ENCODE measurements at regions not wholly inside any gene's neighbourhood (a gene's known extent, or its start where the extent isn't known, plus 50 kb on each side); places are given as distances from the start of the nearest gene placed in this dataset.

DNA sequence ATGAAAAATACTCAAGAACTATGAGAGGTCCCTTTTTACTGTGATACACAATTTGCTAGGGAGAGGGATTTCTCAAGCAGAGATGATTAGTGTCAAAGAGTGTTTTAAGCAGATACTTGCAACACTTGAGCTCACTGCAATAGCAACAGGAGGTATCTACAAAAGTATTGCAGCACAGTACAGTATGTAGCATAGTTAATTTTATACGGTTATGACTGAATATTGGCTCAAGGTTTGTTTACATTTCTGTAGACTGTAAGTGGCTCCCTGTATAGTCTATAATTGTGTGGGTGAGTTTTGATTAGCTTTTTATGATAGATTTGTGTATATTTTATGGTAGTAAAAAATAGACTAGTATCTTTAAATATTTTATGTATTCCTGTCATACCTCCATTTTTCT lies 1177.2 kb downstream of the TECRL start:
- FAIRE-seq (no peak), DNase-seq (ENCODE audit: low read depth, low spot score) (no peak), ATAC-seq (no peak)
- ChIA-PET SMC1A (ENCODE audit: uncharacterized antibody, unreplicated experiment) (no interaction called here), CTCF (no interaction called here), POLR2A (no interaction called here), RAD21 (ENCODE audit: unreplicated experiment) (no interaction called here)
- no peaks in the 10 kb centered on the region for H4K20me1 ChIP-seq (ENCODE audit: control insufficient read depth, insufficient read depth)
- no TSS peak for BruUV-seq (replicated peaks)
- H3K27me3 ChIP-seq (replicated peaks in 1 of 2; ENCODE audit: control insufficient read depth in 2 of 2, insufficient read depth in 2 of 2, low read length in 1 of 2) = no peaks in the 10 kb centered on the region
- H2AFZ ChIP-seq (ENCODE audit: control insufficient read depth, low read depth, low read length) = no peak overlapping the region
- intact Hi-C loops (cut with micrococcal nuclease; ENCODE audit: unreplicated experiment) = no loop called here
- WGBS (ENCODE audit: insufficient coverage, insufficient replicate concordance, low lambda C conversion rate, missing lambda C conversion rate) = 0% methylated on average over 1 of the region's 1 CpG
- no peaks in the 10 kb centered on the region for H3K36me3 ChIP-seq (ENCODE audit: control insufficient read depth in 2 of 2, insufficient read depth in 2 of 2, low read length in 1 of 2)
- no peak overlapping the region for H3K9ac ChIP-seq (ENCODE audit: control insufficient read depth, insufficient read depth, low read length)
- no peaks in the 10 kb centered on the region for H3K9me3 ChIP-seq (replicated peaks; ENCODE audit: control insufficient read depth, insufficient read depth, low read length)
- TF ChIP-seq EZH2 (IDR thresholded peaks at IDR 0.05; ENCODE audit: borderline replicate concordance, control insufficient read depth, low read depth, low read length) = no peak
- TF ChIP-seq SRF (IDR thresholded peaks at IDR 0.05; ENCODE audit: low read depth in 2 of 2, low read length in 2 of 2) = no peak
- TF ChIP-seq ZNF24 (IDR thresholded peaks at IDR 0.05) = no peak
- no peak for TF ChIP-seq CREB1 (IDR thresholded peaks at IDR 0.05; ENCODE audit: low read depth)
- no peak for TF ChIP-seq PKNOX1 (IDR thresholded peaks at IDR 0.05)
- TF ChIP-seq NR2F1 (conservative IDR thresholded peaks at IDR 0.05) = no peak
- no peak for TF ChIP-seq NFIC (IDR thresholded peaks at IDR 0.05; ENCODE audit: low read depth, low read length)
- TF ChIP-seq BHLHE40 (IDR thresholded peaks at IDR 0.05; ENCODE audit: borderline replicate concordance in 1 of 2, low read depth in 2 of 2, low read length in 1 of 2) = no peak
- TF ChIP-seq, protein P1, sequence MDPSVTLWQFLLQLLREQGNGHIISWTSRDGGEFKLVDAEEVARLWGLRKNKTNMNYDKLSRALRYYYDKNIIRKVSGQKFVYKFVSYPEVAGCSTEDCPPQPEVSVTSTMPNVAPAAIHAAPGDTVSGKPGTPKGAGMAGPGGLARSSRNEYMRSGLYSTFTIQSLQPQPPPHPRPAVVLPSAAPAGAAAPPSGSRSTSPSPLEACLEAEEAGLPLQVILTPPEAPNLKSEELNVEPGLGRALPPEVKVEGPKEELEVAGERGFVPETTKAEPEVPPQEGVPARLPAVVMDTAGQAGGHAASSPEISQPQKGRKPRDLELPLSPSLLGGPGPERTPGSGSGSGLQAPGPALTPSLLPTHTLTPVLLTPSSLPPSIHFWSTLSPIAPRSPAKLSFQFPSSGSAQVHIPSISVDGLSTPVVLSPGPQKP (IDR thresholded peaks at IDR 0.05; ENCODE audit: low read depth, low read length) = no peak
- no peak for TF ChIP-seq TBL1XR1 (IDR thresholded peaks at IDR 0.05; ENCODE audit: low read depth, low read length)
- no peak for TF ChIP-seq DPF2 (IDR thresholded peaks at IDR 0.05)
- no peak for TF ChIP-seq LARP7 (IDR thresholded peaks at IDR 0.05)
- no peak overlapping the region for H3K27ac ChIP-seq (ENCODE audit: control insufficient read depth, insufficient read depth)
- no peak overlapping the region for H3K4me2 ChIP-seq (ENCODE audit: control insufficient read depth, insufficient read depth)
- in situ Hi-C loops (cut with MboI) = no loop called here
- no peak overlapping the region for H3K4me3 ChIP-seq
- no peaks in the 10 kb centered on the region for H3K4me1 ChIP-seq (ENCODE audit: control insufficient read depth, insufficient read depth, low read length)
- no peaks in the 10 kb centered on the region for H3K79me2 ChIP-seq (ENCODE audit: control insufficient read depth, insufficient read depth, low read length)

Data from GM12878 (cell line).